ENCODE measurements at regions not wholly inside any gene's neighbourhood (a gene's known extent, or its start where the extent isn't known, plus 50 kb on each side); places are given as distances from the start of the nearest gene placed in this dataset.

- no peak for TF ChIP-seq CTCF (IDR thresholded peaks at IDR 0.05; ENCODE audit: low read depth, low read length)
- DNase-seq (ENCODE audit: extremely low read depth, low read depth) = no peak
Measured at GRCh38 chr17:77317091-77317750, 176.5 kb downstream of the SEC14L1 start.

DNA sequence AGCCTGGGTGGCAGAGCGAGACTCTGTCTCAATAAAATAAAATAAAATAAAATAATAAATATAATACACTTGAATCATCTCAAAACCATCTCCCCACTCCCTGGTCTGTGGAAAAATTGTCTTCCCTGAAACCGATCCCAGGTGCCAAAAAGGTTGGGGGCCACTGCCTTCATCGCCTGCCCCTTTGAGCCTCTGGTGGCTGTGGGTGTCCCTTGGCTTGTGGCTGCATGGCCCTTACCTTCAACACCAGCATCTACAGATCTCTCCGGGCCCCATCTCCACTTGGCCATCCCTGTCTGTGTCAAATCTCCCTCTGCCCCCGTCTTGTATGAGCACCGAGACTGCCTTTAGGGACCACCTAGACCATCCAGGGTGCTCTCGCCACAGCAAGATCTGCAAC is 177.3 kb downstream of the SEC14L1 start:
- no peak for TF ChIP-seq CTCF (IDR thresholded peaks at IDR 0.05; ENCODE audit: low read depth, low read length)
- no peak for DNase-seq (ENCODE audit: extremely low read depth, low read depth)

GRCh38 chr17:77318491-77319210 is 177.9 kb downstream of the SEC14L1 start:
- no peak for DNase-seq (ENCODE audit: extremely low read depth, low read depth)
- TF ChIP-seq CTCF (IDR thresholded peaks at IDR 0.05; ENCODE audit: low read depth, low read length) = no peak

- DNase-seq (ENCODE audit: extremely low read depth, low read depth) = peak; percentile 57
- no peak for TF ChIP-seq CTCF (IDR thresholded peaks at IDR 0.05; ENCODE audit: low read depth, low read length)
Measured at GRCh38 chr17:77319211-77320043, 178.7 kb downstream of the SEC14L1 start.

GRCh38 chr17:77320044-77320440 is 179.3 kb downstream of the SEC14L1 start:
- TF ChIP-seq CTCF (IDR thresholded peaks at IDR 0.05; ENCODE audit: low read depth, low read length) = no peak
- peak; percentile 67 for DNase-seq (ENCODE audit: extremely low read depth, low read depth)

DNA sequence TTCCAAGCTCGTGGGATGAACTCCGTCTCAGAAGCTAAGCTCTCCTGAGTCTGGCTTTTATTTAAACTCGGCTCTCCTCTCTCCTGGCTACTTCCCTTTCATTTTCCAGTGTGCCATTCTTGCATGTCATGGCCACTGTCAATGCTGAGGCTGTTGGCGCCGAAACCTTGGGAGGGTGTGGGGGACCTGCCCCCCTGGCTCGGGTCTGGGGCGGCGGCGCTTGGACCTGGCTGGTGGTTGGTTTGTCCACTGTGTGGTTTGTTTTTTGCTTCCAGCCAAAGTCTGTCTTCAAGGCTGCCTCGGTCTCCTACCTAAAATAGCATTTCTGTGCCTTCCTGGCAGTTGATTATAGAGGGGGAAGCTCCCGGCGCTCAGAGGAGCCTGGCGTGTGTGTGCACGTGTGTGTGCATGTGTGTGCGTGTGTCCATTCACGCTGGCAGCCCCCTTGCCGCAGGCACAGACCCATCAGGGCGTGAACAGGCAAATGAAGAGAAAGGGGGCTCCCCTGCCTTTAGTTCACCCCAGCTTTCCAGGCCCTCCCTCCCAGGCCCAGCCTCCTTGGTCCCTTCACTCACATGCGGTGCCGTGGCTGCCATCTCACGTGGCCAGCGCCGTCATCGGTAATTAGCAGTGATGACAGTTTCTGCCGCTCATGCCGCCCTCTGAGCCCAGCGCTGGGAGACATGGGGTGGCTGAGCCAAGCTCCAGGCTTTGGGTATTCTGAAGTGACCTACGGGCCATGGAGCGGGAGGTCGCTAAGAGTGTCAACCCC is 179.9 kb downstream of the SEC14L1 start:
- no peak for TF ChIP-seq CTCF (IDR thresholded peaks at IDR 0.05; ENCODE audit: low read depth, low read length)
- DNase-seq (ENCODE audit: extremely low read depth, low read depth) = peak; percentile 29

Data from AG09319 (cell line).